GM18499 (cell line): ENCODE measurements at regions not wholly inside any gene's neighbourhood (a gene's known extent, or its start where the extent isn't known, plus 50 kb on each side); places are given as distances from the start of the nearest gene placed in this dataset.

ENCODE experiments used
- ATAC-seq: cut with Tn5 transposase; IDR thresholded peaks from one replicate; pipeline ENCODE4 v1.9.1; 2021; ENCODE audit warnings: moderate number of reproducible peaks; ENCODE audit not compliant: insufficient read depth, unreplicated experiment

DNA sequence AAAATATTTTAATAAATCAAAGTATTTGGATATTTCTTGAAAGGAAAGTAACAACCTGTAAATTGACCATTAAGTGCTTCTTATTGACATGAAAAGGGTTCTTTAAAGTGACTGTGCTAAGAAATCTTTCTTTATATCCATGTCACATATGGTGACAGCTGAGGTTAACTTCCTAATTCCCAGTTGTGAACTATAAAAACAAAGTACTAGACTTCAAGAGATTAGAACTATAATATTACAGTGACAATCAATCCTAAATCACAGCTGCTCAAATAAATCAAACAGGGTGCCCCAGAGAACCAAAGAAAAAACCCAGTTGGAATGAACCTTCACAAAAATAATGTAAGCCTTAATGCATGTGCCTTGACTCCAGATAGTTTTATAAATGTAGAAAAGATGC, 332.6 kb upstream of the PDE4D start:
- no peak for ATAC-seq

DNA sequence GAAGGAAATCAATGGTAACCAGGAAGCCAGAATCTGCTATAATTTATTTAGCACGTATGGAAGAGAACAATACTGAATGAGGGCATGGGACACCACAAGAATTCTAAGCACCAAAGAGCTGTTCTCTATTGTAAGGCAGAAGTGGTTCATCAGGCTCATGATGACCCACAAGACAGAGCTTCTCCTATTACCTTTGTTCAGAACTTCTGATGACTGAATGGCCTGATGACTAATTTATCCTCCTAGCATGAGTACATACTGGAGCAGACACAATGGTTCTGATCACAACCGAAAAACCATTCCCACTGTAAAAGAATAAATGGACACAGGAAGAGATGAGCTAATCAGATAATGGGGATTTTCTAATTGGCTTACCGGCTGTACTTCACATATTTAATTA, 329.8 kb upstream of the PDE4D start:
- no peak for ATAC-seq

DNA sequence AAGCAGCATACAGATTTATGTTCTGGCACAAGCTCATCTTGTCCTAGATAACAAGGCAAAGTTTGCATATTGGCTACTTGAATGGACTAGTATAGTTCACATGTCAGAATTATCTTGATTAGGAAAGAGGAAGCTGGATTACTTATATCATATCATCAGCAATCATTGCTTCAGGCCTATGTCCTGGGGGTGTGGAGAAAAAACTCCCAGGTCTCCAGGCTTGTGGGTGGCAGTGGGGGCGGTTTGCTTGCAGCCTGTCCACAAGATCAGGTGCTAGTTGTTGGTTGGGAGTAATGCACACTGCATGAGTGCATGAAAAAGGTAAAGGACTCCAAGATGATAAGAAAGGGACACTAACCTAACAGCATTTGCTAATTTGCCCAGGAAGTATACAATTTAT, 326.4 kb upstream of the PDE4D start:
- ATAC-seq = no peak

DNA sequence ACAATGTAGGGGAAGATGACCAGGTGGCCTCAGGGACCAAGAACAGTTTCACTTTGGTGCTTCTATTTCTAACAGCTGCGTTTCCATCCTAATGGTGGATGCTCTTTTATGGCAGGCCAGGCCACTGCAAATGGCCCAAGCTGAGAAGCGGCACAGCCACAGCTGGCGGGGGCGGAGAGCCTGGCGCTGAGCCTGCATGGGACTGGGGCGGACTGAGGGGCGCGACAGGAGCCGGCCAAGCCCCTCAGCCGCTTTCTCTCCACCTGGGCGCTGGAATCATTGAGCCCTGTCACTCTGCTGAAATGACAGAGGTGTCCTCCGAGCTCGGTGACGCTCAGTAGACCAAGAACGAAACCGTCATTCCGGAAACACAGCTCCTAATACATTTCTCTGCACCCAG, 317.3 kb upstream of the PDE4D start:
- ATAC-seq = no peak

DNA sequence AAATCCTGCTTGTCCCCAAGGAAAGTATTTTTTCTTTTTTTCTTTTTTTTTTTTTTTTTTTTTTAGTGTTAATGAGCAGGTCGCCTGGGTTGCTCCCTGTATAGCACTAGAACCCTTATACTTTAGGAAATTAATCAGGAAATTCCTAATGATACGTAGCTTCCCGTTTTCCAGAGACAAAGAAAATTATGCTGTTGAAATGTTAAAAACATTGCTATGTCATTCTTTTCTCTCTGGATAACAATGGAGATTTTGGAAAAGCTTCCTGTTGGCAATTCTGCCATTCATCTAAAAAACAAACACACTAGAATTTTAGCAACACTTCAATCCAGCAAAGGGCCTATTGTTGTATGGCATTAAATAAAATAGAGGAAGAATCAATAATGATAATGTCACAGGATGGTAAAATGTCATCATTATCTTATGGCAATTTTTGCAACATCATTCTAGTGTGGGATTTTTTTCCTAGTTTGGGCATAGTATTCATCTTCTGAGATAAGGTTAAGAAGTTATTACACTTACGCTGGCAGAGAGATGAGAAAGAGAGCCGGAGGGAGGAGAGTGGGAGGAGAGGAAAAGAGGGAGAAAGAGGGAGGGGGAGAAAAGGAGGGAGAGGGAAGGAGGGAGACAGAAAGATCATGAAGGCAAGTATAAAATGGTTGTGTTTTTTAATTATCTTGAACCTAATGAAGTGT, 315.8 kb upstream of the PDE4D start:
- no peak for ATAC-seq

DNA sequence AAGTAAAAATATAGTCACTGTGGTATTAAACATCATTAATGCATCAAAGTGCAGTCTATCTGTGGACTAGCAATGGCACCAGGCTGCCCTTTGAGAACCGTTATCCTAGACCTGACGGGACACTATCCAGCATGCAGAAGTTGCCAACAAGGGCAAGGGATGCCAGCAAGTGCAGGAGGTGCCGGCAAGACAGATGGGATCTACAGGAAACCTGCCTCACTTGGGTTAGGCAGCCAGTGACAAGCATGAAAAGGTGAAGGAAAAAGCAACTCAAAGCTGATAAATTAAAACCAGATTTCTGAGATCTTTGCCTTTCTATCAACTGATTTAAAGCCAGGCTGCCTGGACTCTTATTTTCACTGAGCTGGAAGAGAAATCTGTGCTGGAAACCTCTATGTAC, 315.2 kb upstream of the PDE4D start:
- ATAC-seq = no peak

DNA sequence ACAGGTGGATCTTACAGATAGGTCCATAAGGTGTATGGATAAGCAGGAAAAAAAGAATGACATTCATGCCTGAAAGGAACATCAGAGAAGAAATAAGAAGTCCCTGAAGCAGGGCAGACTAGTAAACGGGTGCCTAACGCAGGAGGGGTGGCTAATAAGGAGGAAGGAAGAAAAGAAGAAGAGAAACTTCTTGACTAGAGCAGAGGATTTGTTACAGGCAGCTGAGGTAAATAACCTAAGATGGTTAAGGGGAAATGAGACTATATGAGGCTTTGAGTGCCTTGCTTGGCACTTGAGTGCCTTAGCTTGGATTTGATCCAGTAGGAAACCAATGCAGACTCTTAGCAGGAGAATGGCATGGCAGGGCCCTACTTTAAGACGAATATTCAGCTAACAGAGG, 313.5 kb upstream of the PDE4D start:
- ATAC-seq = peak; percentile 97

DNA sequence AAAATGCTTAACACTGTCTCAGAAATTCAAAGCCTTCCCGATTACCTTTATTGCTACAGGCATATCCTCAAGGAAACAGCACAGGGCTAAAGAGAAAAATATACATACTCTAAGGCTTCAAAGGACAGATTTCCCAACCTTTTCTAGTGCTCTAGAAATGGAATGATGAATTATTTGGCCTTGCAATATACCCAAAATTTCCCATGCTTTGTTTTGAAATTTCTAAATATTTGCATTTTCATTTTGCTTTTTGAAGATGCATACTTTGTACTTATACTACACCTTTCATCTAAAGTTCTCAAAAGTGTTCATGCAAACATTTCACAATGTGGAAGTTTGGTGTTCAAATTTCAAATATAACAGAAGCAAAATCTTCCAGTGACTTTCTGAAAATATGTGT, 312.7 kb upstream of the PDE4D start:
- no peak for ATAC-seq

DNA sequence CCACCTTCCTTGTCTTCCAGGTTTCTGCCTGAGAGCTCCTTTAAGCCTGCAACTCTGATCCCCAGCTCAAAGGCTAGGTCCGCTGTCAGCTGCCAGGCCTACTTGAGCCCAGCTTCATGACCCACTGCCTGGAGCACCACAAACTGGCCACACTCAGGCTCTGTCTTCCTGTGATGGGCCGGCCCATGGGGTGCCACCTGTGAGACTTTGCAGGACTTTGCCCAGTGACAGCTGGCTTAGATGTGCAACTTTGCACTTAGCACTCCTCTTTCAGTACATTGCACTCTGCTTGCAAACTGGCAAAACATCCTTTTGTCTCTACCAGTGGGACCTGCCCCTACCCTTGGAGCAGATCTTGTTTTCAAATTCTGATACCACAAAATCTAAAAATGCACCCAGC, 311.5 kb upstream of the PDE4D start:
- no peak for ATAC-seq

DNA sequence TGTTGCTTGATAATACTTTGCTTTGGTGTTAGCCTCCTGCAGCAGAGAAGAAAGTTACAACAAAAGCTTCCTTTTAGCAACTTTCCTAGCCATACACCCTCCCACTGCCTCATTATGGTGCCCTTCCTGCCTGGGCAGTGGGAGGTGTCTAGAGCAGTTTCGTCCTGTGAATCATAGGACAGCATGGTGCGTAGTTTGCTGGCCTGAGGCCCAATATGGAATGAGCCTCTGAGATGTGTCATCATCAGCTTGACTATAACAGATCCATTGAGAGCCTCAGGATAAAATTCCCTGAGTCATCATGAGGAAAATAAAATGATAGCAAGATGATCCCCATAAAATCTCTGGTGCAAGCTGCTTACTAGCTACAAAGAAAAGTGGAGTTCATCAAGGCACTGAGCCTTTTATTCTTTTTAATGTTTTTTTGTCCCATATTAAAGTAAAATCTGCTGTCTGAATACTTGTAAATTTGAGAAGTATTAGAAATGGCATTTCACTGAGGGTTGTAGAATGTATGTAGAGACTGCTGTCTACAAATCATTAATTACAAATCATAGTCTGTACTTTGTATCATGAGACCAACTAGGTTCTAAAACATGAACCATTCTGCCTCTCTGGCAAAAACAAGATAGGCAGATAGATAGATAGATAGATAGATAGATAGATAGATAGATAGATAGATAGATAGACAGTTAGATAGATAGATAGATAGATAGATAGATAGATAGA, 303.0 kb upstream of the PDE4D start:
- no peak for ATAC-seq

DNA sequence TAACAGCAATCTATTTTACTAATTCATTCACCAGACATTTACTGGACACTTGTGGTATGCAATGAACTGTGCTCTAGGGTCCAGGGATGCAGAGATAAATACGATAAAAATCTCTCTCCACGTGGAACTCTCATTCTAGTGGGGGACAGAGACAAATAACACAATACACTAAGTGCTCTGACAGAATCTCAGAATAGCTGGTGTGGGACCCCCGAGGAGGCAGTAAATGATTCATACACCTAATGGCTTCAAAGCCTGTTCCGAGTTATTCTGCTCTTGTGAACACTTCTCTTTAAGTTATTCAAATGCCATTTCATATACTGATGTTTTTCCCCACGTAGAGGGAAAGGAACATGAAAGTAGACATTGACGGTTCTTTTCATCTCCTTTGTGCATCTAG, 302.0 kb upstream of the PDE4D start:
- no peak for ATAC-seq

DNA sequence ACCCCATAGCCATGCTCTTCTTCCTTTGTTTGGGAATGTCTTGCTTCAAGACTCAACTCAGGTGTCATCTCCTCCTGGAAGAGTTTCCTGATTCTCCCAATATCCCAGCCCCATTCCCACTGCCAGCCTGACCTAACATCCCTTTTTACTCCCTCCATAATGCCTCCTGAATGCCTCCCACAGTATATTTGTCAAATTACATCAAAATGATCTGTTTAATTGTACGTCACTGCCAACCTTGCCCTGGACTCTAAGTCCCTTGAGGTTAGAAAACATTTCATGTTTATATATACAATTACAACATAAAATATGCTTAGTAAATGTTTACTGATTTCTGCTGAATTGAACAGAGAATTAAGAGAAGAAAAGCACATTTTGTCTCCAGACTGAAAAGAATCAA, 301.6 kb upstream of the PDE4D start:
- no peak for ATAC-seq

DNA sequence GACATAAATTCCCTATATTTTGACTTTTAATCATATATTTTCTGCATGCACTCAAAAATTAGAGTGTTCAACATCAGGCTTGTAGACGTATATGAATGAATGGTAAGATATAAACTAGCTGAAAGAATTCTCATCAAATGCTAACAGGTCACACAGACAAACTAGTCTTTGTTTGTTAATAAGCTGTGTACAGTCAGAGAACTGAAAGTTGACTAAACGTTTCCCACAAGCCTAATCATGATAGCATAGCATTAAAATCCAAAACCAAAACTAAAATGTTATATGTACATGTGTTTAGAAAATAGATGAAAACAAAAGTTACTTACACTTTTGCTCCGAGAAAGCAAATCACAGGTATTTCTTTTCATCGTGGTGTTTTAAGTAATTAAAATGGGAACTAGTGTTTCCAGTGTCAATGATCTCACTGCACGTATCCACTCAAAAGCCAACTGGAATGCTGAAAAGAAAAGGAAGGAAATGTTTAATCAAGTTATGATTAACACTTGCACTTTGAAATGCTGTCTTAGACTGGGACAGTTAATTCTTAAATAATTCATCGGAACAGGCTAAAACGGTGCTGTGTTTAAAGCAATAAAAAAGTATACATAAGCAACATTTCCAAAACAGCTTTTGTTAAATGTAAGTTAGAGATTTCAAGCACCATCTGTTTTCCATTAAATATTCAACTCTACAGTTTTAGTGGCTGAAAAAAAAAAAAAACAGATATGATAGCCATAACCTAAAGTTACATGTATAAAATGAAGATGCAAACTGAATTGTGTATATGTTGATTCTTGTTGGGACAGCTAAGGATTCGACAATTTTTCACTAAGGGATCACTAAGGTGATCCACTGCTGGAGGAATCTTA, 291.9 kb upstream of the PDE4D start:
- no peak for ATAC-seq

DNA sequence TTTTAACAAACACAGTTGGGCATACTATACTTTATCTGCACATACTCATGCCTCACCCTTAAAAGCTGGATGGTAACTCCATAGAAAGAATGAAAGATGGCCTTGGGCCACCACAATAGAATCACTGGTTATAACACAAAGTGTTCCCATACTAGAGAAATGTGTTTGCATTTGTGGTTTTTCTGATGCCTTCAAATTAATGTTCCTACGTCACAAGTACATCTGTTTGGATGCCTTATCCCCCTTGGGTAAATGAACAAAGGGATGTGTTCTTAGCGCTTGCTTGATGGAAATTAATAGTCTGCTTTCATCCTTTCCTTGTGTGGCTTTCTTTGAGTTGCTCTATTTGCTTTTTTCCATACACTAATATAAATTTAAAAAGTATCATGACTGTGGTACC, 291.1 kb upstream of the PDE4D start:
- ATAC-seq = no peak

DNA sequence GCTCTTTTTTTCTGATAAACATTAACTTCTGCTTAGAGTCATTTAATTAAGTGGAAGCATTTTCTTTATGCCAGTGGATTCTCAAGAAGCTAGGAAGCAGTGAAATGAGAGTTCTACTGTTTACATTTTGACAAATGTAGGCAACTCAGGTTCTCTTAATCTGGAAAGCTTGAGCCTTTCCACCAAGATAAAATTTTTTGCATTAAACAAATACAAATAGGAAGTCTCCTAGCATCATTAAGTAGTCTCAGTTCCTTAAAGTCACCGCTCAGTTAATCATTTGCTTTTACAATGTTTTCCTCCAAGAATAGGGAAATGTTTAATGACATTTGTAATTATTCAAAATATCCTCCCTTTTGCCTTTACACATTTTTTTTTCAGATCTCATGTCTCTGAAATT, 290.4 kb upstream of the PDE4D start:
- no peak for ATAC-seq

DNA sequence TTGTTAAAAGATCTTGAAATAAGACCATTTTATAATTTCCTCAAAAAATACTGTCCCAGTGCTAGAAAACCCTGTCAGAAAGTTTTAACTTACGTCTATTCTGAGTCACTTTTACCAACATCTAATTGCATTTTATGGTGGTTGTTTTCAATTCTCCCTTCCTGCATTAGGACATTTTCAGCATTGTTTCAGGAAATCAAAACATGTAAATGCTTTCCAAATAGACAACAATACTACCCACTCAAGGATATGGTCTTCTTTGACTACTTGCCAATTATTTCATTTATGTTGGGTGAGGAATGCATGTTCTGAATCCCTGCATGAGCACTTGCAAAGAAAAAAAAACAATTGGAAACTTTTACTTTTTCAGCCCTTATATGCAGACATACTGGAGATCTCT, 284.6 kb upstream of the PDE4D start:
- no peak for ATAC-seq

DNA sequence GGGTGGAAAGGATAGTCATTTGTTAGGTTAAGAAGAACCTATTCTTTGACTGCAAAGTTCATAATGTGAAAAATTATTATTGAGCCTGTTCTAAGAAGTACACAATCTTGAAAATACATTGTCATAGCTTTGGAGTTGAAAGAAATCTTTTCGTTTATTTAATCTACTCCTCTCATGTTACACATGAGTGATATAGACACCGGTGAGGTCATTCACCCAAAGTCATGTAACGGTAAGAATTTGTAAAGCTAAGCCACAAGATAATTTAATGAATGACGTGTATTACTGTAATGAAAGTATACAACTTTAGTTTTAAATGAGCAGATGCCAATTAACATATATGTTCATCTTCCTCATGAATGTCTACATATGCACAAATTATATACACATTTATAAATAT, 284.1 kb upstream of the PDE4D start:
- no peak for ATAC-seq

DNA sequence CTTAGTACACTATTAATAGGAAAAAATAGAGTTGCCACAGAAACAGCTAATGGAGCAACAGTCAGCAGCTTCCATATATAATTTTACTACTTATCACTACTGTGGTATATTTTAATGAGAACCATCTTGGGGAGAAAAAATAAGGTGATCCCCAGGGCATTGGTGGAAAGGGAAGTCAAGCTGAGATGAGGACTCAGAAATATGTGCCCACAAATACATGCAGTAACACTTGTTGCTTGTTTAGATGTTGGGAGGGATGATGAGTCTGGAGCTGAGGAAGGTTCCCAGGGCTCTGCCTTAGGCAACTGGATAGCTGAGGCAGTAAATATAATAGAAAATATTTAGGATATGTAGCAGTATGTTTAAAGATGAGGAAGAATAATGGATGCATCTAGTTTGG, 280.1 kb upstream of the PDE4D start:
- ATAC-seq = no peak

DNA sequence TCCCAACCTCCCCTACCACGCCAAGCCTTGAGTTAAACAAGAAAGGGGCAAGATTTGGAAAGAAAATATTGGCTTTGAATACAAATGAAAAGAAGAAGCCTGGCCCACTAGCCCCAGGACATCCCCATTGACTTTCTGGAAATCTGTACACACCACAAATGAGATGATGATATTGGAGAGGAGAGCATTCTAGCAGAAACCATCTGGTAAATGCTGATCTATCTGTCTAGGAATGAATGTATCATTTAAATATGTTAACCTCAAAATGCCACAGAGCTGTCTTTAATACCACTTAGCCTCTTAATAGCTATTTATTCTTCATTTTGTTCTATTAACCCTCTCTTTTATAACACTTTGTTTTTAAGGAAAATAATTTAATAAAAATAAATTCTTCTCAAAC, 270.2 kb upstream of the PDE4D start:
- ATAC-seq = no peak

DNA sequence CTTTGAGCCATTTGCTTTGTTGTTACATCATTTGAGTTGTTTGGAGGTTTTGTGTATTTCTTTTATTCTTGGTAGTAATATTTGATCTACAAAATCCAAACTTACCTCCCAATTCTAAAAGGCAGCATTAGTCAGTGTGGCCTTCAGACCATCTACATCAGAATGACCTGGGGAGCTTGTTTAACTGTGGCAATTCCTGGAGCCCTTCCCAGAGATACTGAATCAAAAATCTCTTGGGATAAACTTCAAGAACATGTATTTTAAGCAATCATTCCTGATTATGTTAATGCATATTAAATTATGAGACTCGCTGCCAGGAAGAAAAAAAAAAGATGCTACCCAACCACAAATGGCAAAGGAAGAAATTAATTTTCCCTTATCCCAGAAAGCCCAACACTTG, 268.9 kb upstream of the PDE4D start:
- no peak for ATAC-seq

DNA sequence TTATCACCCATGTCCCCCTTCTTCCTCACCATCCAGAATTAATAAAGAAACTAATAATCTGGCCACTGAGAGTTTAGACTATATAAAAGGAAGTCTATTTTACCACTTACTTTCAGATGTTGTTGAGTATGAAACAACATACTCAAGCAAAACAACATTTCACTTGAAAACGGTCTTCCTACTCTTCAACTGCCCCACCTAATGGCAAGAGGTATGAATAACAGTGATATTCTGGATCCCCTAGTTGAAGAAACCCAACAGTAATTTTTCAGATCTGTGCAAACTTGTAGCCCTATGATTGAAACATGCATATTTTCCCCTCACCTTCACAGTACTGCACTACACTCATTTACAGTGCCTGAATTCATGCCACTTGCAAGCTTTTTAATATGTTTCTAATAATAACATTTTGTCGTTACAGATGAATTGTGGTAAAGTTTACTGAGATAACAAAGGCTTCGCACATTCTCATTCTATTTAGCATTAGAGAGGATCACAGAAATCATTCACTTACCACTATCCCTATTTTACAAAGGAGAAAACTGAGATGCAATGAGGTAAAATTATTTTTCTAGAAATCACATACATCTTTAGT, 267.9 kb upstream of the PDE4D start:
- no peak for ATAC-seq
